Nephron progenitor cell (in vitro differentiated cells): ENCODE measurements at regions not wholly inside any gene's neighbourhood (a gene's known extent, or its start where the extent isn't known, plus 50 kb on each side); places are given as distances from the start of the nearest gene placed in this dataset.

Experiments used
- DNase-seq: peaks from one replicate; pipeline ENCODE4 v3.0.0; 2021
- H3K27ac Mint-ChIP-seq: 2 replicates; pipeline ENCODE4 v1.8.0; 2021; ENCODE audit warnings: mild to moderate bottlenecking, moderate library complexity, mixed read lengths
- H3K27me3 Mint-ChIP-seq: 2 replicates; pipeline ENCODE4 v1.8.0; 2021; ENCODE audit warnings: mild to moderate bottlenecking, low read depth, mixed read lengths; ENCODE audit not compliant: poor library complexity
- H3K36me3 Mint-ChIP-seq: 2 replicates; pipeline ENCODE4 v1.8.0; 2021; ENCODE audit warnings: low read depth, mixed read lengths
- H3K4me1 Mint-ChIP-seq: 2 replicates; pipeline ENCODE4 v1.8.0; 2021; ENCODE audit warnings: mixed read lengths
- H3K4me3 Mint-ChIP-seq: 2 replicates; pipeline ENCODE4 v1.8.0; 2021; ENCODE audit warnings: mild to moderate bottlenecking, moderate library complexity, mixed read lengths
- H3K9me3 Mint-ChIP-seq: 2 replicates; pipeline ENCODE4 v1.8.0; 2021; ENCODE audit warnings: mild to moderate bottlenecking, moderate library complexity, mixed read lengths
- TF ChIP-seq, protein P1 (sequence below): fragments of 200-600 bp; sonication (generic); IDR thresholded peaks from 2 replicates; pipeline ENCODE4 v1.5.0; 2021; ENCODE audit warnings: antibody characterized with exemption

DNA sequence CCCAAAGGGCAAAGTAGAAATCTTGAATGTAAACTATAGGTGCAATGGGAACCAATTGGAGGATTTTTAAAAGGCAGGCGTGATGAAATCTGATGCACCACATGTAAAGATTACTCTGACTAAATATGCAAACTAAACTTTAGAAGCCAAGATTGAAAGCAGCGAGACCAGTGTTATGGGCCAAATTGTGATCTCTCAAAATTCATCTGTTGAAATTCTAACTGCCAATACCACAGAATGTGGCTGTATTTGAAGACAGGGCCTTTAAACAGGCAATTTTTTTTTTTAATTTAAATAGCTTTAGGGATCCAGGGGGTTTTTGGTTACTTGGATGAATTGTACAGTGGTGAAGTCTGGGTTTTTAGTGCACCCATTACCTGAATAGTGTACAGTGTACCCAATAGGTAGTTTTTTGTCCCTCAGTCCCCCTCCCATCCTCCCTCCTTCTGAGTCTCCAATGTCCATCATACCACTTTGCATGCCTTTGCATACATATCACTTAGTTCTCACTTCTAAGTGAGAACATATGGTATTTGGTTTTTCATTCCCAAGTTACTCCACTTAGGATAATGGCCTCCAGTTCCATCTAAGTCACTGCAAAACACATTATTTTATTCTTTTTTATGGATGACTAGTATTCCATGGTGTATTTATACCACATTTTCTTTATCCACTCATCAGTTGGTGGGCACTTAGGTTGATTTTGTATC is 69.7 kb downstream of the DRD1 start:
- peaks cover 17% of the 10 kb centered on the region for H3K4me1 Mint-ChIP-seq
- peaks cover 78% of the 10 kb centered on the region for H3K27me3 Mint-ChIP-seq
- no peaks in the 10 kb centered on the region for H3K36me3 Mint-ChIP-seq
- TF ChIP-seq, protein P1, sequence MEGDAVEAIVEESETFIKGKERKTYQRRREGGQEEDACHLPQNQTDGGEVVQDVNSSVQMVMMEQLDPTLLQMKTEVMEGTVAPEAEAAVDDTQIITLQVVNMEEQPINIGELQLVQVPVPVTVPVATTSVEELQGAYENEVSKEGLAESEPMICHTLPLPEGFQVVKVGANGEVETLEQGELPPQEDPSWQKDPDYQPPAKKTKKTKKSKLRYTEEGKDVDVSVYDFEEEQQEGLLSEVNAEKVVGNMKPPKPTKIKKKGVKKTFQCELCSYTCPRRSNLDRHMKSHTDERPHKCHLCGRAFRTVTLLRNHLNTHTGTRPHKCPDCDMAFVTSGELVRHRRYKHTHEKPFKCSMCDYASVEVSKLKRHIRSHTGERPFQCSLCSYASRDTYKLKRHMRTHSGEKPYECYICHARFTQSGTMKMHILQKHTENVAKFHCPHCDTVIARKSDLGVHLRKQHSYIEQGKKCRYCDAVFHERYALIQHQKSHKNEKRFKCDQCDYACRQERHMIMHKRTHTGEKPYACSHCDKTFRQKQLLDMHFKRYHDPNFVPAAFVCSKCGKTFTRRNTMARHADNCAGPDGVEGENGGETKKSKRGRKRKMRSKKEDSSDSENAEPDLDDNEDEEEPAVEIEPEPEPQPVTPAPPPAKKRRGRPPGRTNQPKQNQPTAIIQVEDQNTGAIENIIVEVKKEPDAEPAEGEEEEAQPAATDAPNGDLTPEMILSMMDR = no peak
- no peak for DNase-seq
- H3K27ac Mint-ChIP-seq = no peak overlapping the region
- H3K9me3 Mint-ChIP-seq = peaks cover 30% of the 10 kb centered on the region
- H3K4me3 Mint-ChIP-seq = no peak overlapping the region

- H3K27ac Mint-ChIP-seq = no peak overlapping the region
- DNase-seq = no peak
- peaks cover 68% of the 10 kb centered on the region for H3K27me3 Mint-ChIP-seq
- H3K9me3 Mint-ChIP-seq = peaks cover 8% of the 10 kb centered on the region
- H3K4me3 Mint-ChIP-seq = no peak overlapping the region
- H3K36me3 Mint-ChIP-seq = no peaks in the 10 kb centered on the region
- TF ChIP-seq, protein P1 = no peak
- no peaks in the 10 kb centered on the region for H3K4me1 Mint-ChIP-seq
Observed at GRCh38 chr5:175365866-175366265, 78.1 kb downstream of the DRD1 start.

DNA sequence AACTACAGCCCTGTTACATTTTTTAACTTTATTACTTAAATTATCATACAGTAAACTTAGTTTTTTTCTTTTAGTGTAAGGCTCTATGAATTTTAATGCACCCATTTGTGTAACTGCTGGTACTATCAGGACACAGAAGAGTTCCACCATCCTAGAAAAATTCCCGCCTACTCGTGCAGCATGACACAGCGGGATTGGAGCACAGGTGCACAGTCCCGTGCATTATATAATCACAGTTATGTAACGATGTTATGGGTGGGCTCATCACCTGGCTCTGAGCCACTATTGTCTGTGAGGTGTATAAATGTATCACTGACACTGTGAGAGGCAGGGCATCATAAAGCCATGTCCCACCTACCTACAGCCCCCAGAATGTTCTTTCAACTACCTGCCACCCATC is 80.7 kb downstream of the DRD1 start:
- Mint-ChIP-seq H3K27ac (no peak overlapping the region), H3K4me1 (no peaks in the 10 kb centered on the region), H3K4me3 (no peak overlapping the region), H3K9me3 (no peaks in the 10 kb centered on the region), H3K27me3 (peaks cover 65% of the 10 kb centered on the region), H3K36me3 (no peaks in the 10 kb centered on the region)
- TF ChIP-seq, protein P1 = no peak
- DNase-seq = no peak

- Mint-ChIP-seq H3K4me3 (no peak overlapping the region), H3K27me3 (peaks cover 54% of the 10 kb centered on the region), H3K27ac (no peak overlapping the region), H3K36me3 (no peaks in the 10 kb centered on the region), H3K9me3 (no peaks in the 10 kb centered on the region), H3K4me1 (peaks cover 21% of the 10 kb centered on the region)
- TF ChIP-seq, protein P1 = no peak
- no peak for DNase-seq
Observed at GRCh38 chr5:175357995-175358394, 86.0 kb downstream of the DRD1 start.

DNA sequence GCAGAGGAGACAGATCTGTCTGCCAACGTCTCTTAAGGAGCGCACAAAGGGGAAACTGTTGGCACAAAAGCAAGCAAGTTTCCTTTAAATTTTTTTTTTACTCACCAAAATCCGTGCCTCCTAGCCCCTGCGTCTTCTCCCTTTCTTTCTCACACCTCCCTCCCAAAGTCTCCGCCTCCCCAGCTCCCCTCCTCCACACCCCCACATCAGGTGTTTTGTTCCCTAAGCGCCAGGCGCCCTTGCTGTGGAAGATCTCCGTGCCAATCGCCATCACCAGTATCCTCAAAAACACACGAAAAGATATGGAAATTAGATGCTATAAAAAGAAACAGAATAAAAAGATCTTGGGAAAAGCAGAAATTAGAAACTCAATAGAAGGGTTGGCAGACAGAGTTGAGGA is 87.6 kb downstream of the DRD1 start:
- Mint-ChIP-seq H3K9me3 (no peaks in the 10 kb centered on the region), H3K4me3 (no peak overlapping the region), H3K27ac (no peak overlapping the region), H3K36me3 (no peaks in the 10 kb centered on the region), H3K27me3 (peaks cover 57% of the 10 kb centered on the region), H3K4me1 (peaks cover 21% of the 10 kb centered on the region)
- TF ChIP-seq, protein P1 = no peak
- DNase-seq = no peak

DNA sequence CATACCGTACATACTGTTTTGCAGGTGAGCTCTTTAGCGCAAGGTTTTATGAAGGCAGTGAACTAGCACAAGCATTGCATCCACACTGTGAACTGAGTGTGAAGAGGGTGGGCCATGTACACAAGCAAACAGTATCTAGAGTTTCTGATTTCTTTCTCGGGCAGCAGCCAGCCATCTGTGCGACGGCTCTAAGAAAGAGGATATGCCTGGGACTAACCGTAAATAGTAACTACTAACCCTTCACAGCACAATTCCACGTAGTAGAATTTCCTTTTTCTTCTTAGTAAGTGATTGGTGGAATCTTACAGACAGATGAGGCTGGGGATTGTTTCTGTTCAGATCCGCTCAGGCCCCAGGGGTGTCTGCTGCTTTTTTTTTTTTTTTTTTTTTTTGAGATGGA is 89.0 kb downstream of the DRD1 start:
- TF ChIP-seq, protein P1 = no peak
- no peaks in the 10 kb centered on the region for H3K36me3 Mint-ChIP-seq
- DNase-seq = peak; percentile 11
- H3K4me1 Mint-ChIP-seq = peaks cover 21% of the 10 kb centered on the region
- H3K9me3 Mint-ChIP-seq = no peaks in the 10 kb centered on the region
- H3K27me3 Mint-ChIP-seq = peaks cover 50% of the 10 kb centered on the region
- no peak overlapping the region for H3K4me3 Mint-ChIP-seq
- H3K27ac Mint-ChIP-seq = no peak overlapping the region
